B cell (primary cell): ENCODE measurements at regions not wholly inside any gene's neighbourhood (a gene's known extent, or its start where the extent isn't known, plus 50 kb on each side); places are given as distances from the start of the nearest gene placed in this dataset.

Source experiments
- CTCF ChIP-seq: fragments of 200-600 bp; IDR thresholded peaks from one replicate; pipeline ENCODE4 v1.8.0; 2022; ENCODE audit warnings: antibody characterized with exemption, mild to moderate bottlenecking
- EZH2 ChIP-seq: IDR thresholded peaks from 2 replicates; pipeline ENCODE4 v1.6.1; 2012; ENCODE audit warnings: borderline replicate concordance, low read depth, mild to moderate bottlenecking, moderate library complexity, low read length; ENCODE audit not compliant: insufficient read depth, poor library complexity, severe bottlenecking

- TF ChIP-seq EZH2 (no peak), CTCF (no peak)
Observed at GRCh38 chr16:79369796-79370195, 230.7 kb downstream of the MAF start.
